ENCODE measurements at regions not wholly inside any gene's neighbourhood (a gene's known extent, or its start where the extent isn't known, plus 50 kb on each side); places are given as distances from the start of the nearest gene placed in this dataset.

DNA sequence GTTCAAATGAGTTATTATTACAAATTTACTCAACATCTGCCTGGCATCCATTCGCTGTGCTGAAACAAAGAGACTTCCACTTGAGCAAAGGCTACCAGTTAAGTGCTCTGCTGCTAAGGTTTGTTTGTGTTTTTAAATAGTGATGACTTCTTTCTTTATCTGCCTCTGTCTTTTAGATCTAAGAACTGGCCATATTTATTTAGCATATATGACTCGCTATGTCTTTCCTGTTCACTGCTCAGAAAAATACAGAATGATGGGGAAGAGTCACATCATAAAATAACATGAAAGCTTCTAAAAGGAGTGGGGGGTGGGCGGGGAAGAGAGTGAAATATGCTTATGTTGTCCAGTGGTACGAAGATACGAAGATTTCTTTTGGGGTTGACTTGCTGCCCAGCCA is 322.2 kb downstream of the GPAT3 start:
- DNase-seq (ENCODE audit: low read depth): no peak

DNA sequence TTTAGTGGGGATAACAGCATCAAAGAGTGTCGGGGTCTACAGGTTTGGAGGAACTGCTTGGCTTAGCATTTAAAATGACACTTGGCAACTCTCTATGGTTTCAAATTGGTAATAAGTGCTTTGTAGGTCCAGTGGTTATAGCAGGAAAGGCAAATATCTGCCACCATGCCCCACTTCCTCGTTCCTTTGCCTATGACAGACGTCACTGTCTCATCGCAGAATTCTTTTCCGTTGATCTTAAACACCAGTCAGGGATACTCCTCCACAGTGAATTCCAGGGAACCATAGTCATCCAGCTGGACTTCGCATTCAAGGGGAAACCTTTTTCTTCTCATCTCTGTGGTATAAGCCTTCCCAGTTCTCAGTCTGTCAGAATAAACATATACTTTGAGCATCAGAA is 319.1 kb downstream of the GPAT3 start:
- DNase-seq (ENCODE audit: low read depth): no peak

DNA sequence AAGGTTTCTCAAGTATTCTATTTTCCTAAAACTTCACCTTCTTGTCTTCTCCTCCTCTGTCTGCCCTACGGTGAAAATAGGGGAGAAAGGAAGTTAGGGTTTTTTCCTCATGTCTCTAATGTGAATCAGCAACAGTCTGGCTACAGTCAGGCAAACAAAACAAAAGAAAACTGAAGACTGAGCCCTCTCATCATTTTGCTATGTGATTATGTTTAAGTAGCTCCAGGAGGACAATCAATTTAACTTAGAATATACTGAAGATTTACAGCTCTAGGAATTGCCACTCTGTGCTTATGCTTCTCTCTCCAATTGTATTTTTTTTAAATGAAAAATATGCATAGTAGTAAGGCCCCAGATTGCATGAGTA is 316.2 kb downstream of the GPAT3 start:
- DNase-seq (ENCODE audit: low read depth): no peak

DNA sequence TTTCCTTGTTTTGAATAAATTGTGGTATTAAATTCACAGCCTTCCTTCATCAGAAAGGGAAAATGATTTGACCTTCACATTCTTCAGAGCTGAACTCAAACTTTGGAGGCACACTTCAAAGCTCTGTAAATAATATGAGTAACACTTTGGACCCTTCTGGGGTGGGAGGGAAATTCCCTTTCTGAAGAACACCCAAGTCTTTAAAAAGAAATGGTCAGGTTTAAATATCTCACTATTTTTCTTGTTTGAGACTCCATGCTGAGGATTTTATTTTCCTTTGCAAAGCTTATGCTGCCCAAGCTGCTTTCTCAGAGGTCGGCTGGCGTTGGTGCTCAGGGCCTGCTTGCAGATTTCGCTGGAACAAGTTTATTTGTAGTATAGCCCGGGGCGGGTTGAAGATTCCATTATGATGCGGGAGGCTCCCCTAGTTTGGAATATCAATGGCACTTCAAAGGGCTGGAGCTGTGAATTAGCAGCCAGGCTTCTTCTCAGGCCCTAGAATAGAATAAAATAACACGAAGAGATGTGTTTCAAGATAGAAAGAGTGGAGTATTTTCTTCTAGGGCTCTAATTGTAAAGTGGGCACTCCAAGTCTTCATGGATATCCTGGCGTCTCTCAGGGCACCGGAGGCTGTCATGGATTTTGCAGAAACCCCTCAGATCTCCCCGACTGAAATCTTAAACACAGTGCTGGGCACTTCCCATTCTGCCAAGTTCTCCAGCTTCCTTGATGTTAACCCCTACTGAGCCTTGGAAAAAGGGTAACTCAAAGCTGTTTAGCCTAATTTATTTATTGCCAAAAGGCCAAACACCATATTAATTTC is 315.6 kb downstream of the GPAT3 start:
- no peak for DNase-seq (ENCODE audit: low read depth)

DNA sequence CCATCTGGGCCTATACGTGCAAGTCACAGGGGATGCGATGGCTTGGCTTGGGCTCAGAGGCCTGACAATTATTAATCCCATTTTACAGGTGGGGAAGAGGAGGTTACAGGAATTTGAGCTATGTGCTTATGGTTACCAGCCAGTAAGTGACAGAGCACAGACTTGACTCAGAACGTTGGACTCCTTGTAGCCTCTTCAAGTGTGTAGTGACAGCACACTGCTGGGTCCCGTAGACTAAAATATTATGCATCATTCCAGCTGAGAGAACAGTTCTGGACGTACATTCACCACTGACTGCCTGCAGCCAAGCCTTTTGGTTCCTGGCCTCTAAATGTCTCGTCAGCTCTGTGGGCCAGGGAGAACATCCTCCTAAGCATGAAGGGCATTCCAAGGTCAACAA is 314.5 kb downstream of the GPAT3 start:
- DNase-seq (ENCODE audit: low read depth): no peak

DNA sequence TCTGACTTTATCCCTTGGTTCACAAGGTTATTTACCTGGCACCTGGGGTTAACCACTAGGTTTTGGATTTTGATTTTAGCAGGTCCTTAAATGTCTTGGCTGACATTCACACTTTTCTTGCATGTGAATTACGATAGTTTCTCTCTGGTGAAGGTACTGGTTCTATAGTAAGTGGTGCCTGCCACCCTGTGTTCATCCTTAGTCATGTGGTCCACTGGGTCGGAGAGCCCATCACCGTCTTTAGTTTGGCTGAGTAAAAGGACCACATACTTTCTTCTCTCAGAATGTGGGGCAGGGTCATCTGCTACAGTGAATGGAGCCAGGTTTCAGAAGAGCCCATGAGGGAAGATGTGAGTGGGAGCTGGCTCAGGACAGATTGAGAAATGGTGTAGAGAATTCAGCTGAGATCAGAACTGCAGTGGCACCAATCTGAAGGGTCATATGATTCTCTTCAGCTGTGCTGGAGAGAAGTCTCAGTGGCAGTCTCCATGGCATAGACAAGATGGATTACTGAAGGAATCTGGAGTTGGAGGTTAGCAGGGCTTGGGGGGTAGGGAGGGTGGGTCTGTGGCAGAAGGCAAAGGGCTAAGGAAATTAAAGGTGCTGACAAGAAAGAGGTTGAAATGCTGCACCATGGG is 310.4 kb downstream of the GPAT3 start:
- no peak for DNase-seq (ENCODE audit: low read depth)

DNA sequence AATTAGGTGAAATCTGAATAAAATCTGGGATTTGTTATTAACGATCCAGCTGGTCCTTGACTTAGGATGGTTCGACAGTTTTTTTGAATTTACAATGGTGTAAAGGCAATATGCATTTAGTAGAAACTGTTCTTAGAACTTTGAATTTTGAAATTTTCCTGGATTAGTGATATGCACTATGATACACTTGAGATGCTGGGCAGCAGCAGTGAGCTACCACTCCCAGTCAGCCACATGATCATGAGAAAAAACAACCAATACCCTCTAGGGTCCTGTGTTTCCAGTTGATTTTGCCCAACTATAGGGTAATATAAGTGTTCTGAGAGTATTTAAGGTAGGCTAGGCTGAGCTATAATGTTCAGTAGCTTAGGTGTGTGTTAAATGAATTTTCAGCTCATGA is 303.7 kb downstream of the GPAT3 start:
- DNase-seq (ENCODE audit: low read depth): no peak

DNA sequence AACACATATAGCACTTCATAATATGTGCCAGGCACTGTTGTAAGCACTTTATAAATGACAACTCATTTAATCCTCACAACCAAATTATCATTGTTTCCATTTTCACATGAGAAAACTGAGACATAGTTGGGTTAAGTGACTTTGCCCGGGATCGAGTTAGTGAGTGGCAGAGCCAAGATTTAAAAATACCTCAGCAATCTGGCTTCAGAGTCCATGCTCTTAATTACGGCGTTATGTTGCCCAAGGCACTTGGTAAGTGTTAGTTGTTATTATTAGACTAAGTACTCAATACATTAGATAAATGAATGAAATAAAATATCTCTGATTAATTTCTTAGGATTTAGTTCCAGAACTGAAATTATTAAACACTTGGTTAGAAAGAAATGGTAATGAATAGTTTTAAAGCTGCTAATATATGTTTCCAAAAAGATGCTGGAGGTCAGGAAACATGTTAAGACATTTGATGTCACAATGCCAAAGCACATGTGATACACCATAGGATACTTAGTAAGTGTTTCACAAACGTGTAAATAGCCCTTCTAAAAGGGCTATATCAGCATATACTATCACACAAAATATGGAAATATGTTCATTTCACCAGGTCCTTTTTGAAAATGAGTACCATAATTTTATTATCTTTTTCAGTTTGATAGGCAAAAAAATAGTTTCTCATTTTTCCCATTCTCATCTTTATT is 301.9 kb downstream of the GPAT3 start:
- DNase-seq (ENCODE audit: low read depth): no peak

DNA sequence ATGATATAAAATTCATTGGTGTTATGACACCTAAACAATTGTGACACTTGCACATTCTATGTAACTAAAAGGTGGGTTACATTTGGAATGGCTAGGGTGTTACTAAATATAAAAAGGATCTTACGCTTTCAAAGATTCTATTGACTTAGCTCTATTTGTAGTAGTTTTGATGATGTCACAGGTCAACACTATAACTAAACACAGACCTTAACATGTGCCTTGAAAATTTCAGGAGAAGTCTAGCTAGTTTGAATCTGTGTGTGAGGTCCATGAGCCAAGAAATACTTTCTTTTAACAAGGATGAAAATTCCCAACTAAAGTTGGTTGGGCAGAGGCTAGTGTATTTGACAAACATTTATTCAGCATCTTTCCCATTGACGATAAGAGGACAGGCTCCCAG is 298.0 kb downstream of the GPAT3 start:
- no peak for DNase-seq (ENCODE audit: low read depth)

DNA sequence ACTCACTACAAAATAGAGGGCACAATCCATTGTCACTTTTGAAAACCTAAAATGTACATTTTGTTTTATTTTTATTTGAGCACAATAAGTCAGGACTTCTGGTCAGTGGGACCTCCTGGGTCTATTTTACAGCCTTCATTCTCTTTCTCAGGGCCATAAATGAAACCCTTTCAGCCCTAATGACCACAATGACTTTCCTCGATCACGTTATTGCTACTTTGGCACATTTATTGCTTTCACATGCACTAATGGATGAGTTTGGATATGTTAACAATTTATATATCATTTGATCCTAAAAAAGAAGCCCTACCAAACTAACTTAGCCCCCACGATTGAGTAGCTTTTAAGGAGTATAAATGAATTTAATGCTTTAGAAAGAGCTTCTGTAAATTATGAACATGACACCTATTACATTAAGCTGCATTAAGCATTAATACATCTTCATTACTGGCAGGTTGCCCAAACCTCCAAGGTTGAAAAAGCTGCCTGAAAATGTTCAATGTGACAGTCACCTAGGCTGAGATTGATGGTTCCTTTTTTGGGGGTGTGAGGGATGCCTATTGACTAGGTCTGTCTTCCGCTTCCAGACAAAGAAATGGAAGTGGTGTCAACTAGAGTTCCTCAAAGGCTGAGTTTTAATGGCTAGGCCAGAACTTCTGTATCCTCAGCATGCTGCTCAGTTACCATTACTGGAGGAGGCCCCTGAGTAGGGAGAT is 296.4 kb downstream of the GPAT3 start:
- DNase-seq (ENCODE audit: low read depth): no peak

DNA sequence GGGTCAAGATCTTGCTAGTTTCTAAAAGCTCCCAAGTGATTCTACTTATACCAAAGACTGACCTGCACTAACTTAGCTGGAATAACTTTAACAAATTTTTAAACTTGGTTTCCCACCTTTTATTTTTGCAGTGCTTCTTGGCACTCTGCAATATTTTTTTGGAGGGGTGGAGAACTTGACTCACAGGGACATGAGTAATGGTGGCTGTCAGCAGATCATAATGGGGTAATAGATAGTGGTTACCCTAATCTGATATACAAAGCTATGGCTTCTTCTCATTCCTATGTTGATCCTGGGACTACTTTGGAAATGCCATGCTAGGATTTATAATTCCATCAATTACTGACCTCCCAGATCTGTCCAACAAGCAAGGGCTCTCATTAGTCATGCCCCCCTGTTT is 295.7 kb downstream of the GPAT3 start:
- no peak for DNase-seq (ENCODE audit: low read depth)

DNA sequence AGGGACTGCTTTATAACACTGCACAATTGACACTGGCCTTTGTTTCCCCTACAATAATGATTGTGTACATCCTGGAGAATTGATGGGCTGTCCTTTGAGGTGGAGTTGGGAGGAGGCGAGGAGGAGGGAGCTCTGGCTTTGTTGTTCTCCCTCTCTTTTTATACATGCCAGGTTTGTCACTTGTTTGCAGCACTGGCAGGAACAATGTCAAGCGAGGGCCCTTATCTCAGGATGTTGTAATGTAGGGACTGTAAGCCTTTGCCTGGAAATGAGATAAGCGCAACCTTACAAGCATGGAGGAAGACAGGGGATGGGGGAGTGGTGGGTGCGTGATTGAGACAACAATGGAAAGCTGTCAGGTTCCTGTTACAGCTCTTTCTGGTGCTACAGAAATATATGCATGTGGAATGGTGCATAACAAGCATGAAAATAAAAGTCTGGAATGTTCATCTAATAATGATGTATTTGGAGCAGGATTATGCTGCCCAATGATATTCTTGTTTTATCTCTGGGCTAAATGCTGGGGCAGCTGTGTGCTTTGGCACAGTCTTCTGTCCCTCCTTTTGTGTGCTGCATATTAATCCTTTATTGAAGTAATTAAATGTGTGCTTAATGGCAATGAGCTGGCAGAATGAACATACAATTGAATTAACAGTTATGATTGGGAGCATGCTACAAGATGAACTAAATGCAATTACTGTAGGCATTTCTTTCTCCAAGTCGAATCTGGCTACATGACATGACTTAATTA is 294.4 kb downstream of the GPAT3 start:
- DNase-seq (ENCODE audit: low read depth): peak; percentile 67

DNA sequence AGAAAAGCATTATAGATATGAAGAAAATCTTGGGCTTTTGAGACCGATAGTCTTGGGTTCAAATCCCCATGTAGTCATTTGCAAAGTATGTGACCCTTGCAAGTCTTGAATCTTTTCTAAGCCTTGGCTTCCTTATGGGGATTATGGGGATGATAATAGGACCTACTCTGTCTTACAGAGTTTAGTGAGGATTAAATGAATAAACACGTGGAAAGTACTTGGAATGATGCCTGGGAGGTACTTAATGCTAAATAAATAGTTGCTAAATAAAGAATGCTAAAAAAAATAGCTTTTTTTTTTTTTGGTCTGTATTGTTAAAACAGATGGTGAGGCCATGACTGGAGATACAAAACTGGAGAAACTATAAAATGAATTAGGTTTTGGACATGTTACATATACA is 292.7 kb downstream of the GPAT3 start:
- no peak for DNase-seq (ENCODE audit: low read depth)

DNA sequence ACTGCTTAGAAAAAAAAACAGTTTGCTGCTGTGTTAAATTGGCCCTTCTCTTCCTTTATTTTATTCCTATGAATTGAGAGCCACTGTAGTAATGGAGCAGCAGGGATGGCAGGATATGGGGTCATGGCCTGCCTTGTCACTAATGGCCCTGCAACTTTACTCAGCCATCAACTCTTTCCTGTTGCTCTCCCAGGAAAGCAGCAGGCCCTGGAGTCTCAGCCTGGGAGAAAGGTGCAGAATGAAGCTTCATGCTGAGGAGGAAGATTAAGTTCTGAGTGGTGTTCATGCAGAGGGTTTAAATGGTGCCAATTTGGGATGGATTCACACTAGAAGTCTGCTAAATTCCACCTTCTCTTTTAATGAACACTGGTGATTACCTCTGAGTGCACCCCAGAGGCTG is 285.6 kb downstream of the GPAT3 start:
- no peak for DNase-seq (ENCODE audit: low read depth)

DNA sequence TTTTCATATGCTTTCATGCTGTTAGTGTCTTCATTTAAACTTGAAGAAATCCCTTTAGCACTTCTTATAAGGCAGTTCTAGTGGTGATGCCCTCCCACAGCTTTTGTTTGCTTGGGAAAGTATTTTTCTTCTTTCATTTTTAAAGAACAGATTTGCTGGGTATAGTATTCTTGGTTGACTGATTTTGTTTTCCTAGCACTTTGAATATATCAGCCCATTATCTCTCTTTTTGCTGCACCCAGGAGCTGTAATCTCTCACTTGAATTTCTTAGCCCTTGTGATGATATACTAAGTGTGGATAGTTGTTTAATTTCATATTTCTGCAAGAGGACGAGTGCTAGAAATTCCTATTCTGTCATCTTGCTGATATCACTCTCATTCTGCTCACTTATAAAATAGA is 283.7 kb downstream of the GPAT3 start:
- DNase-seq (ENCODE audit: low read depth): no peak

DNA sequence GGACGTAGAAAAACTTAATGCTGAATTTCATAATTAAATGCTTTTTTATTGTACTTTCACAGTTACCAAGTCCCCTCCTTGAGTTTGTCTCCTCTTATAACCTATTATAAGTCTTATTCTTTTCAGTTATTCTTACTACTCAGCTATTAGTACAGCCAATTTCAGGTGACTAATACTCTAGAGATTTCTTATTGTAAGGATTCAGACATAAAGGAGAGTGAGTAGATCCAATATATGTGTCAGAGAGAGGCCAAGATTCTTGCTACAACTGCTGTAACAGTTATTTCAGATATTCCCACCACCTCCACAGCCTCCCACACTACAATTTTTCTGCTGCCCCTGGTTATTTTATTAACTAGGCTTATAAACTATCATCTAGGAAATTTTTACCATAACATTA is 274.5 kb downstream of the GPAT3 start:
- DNase-seq (ENCODE audit: low read depth): no peak

DNA sequence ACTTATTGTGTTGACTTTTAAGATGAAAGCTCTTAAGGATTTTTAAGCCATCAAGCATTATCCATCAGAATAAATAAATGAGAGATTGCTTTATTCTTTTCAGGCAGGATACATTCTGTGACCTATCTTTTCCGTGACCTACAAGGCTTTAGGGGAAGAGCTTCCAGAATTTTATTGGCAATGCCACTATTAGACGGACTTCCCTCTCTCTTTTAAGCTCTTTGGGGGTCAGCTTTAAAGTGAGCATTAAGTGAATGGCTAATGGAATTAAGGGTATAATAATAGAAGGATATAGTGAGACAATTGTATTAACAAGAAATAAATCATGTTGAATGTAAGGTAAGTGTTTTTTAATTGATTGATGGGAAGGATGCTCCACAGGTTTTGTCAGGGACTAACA is 273.7 kb downstream of the GPAT3 start:
- no peak for DNase-seq (ENCODE audit: low read depth)

DNA sequence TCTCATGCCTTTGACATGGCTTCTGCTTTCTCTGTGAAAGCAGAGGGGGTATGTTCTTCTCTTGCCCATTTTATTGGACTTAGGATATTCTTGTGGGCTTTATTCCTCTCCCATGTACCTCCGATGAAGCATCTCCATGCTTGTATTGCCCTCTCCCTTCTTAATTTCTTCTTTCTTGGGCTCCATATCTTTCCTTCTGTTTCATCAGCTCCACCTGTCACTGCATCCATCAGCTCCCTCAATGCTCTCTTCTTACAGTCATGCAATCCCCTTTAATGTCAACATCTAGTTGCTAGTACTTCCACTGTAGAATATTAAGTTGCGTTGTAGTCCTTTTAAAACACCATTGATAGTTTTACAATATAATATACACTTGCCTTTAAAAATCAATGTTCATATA is 257.6 kb downstream of the GPAT3 start:
- no peak for DNase-seq (ENCODE audit: low read depth)

DNA sequence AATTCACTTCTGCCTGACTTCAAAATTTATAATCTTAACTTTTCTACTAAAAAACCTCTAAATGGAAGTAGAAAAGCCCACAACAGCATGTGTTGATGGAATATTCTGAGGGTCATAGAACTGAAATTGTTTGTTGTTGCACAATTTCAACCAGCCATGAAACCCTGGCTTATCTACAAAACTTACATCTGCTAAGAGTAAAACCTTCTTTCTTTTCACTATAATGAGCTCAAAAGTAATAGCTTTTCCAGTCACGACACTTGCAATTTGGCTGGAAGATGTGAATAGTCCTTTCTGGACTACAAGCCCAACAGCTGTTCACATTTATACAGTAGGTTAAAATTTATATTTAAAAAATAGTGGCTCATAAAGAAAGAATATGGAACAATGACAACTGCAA is 250.0 kb downstream of the GPAT3 start:
- DNase-seq (ENCODE audit: low read depth): no peak

DNA sequence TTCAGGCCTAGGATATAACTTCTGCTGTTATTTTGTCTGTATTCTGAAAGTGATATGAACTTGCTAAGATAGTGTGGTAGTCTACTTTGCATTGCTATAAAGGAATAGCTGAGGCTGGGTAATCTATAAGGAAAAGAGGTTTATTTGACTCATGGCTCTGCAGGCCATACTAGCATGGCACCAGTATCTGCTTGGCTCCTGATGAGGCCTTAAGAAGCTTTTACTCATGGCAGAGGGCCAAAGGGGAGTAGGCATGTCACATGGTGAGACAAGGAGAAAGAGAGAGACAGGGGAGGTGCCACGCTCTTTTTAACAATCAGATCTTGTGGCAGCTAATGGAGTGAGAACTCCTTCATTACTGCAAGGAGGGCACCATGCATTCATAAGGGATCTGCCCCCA is 247.3 kb downstream of the GPAT3 start:
- DNase-seq (ENCODE audit: low read depth): no peak

DNA sequence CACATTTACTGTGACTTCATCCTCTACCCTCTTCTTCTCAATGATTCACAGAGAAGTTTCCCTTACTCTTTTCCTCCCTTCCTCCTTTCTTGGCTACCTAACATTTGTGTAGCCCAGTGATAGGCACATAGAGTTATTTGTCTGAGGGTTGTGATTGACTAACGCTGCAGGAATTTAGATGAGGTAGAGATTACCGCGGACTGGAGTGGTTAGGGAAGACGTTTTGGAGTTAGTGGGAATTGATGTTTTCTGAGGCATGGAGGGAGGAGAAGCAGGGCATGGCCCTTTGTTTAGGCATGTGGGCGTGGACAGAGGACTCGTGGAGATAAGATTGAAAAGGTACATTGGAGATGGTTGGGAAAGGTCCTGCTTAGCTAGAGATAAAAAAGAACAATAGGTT is 246.7 kb downstream of the GPAT3 start:
- no peak for DNase-seq (ENCODE audit: low read depth)

DNA sequence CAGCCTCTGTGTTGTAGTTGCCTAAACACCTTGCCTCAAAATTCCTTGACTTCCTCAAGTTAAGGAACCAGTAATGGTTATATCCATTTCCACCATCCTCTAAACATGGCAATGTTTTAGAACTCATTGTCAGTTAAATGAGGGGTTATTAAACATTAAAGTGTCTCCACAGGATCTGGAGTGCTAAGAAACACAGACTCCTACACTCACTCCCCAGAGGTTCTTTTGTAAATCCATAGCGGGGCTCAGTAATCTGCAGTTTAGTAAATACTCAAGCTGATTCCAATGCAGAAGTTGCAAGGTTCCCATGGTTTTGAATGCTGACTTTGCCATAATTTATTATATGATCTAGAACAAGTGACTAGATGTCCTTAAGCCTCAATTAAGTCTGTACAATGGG is 245.5 kb downstream of the GPAT3 start:
- DNase-seq (ENCODE audit: low read depth): no peak

Measured in CMK (cell line).